Transverse colon (tissue), 4 donors: ENCODE measurements at regions not wholly inside any gene's neighbourhood (a gene's known extent, or its start where the extent isn't known, plus 50 kb on each side); places are given as distances from the start of the nearest gene placed in this dataset.

Experiments used
- CTCF ChIP-seq, 5 experiments: fragments of 200-600 bp in 3 of 5; fragments of 450-650 bp in 2 of 5; sonication (generic) in 3 of 5; IDR thresholded peaks; 1 replicate in 2 of 5; 2 replicates in 3 of 5; pipeline ENCODE4 v1.5.1; 2016 to 2017; ENCODE audit warnings: antibody characterized with exemption in 5 of 5, inconsistent platforms in 3 of 5, mild to moderate bottlenecking in 2 of 5, moderate library complexity in 1 of 5
- EP300 ChIP-seq: sonication (generic); formaldehyde crosslinking; IDR thresholded peaks from one replicate; pipeline ENCODE4 v1.6.1; 2017; ENCODE audit warnings: antibody characterized with exemption, low read depth
- POLR2AphosphoS5 ChIP-seq, 3 donors: sonication (generic); formaldehyde crosslinking; IDR thresholded peaks; one replicate each; pipeline ENCODE4 v1.6.1; 2016; ENCODE audit warnings: antibody characterized with exemption in 3 of 3

- TF ChIP-seq CTCF (IDR thresholded peaks at IDR 0.05) (no peak), EP300 (no peak), POLR2AphosphoS5 (IDR thresholded peaks at IDR 0.05) (no peak)
Measured at GRCh38 chr11:31939004-31939403, 127.9 kb upstream of the PAX6 start.
